Gastrocnemius medialis (tissue), 4 donors: ENCODE measurements at regions not wholly inside any gene's neighbourhood (a gene's known extent, or its start where the extent isn't known, plus 50 kb on each side); places are given as distances from the start of the nearest gene placed in this dataset.

Experiments
- POLR2A ChIP-seq, 2 donors: fragments of 450-650 bp; IDR thresholded peaks; one replicate each; pipeline ENCODE4 v1.6.1; 2017; ENCODE audit warnings: antibody characterized with exemption in 2 of 2, mild to moderate bottlenecking in 2 of 2, moderate library complexity in 2 of 2
- TF ChIP-seq, protein P1 (sequence below), 5 experiments: fragments of 450-650 bp in 3 of 5; fragments of 200-600 bp in 2 of 5; sonication (generic) in 2 of 5; IDR thresholded peaks in 4 of 5; conservative IDR thresholded peaks in 1 of 5; 1 replicate in 4 of 5; 2 replicates in 1 of 5; pipeline ENCODE4 v1.5.1; 2016 to 2019; ENCODE audit warnings: antibody characterized with exemption in 5 of 5, mild to moderate bottlenecking in 3 of 5, moderate library complexity in 3 of 5

DNA sequence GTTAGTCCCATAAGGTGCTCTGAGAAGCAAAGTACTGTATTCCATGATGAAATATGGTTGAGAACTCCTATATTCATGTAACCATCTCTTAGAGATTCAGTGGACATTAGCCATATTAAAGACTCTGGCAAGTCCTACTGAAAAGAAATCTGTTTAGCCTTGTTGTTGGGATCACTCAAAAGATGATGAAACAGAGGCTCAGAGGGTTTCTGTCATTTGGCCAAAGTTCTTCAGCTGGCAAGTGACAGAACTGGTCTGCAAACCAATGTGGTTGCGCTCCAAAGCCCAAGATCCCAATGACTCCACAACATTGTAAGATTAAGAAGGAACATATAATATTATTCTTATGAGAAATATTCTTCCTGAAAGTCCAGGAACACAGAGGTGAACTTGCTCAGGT, 462.9 kb downstream of the ACTL7B start:
- TF ChIP-seq, protein P1, sequence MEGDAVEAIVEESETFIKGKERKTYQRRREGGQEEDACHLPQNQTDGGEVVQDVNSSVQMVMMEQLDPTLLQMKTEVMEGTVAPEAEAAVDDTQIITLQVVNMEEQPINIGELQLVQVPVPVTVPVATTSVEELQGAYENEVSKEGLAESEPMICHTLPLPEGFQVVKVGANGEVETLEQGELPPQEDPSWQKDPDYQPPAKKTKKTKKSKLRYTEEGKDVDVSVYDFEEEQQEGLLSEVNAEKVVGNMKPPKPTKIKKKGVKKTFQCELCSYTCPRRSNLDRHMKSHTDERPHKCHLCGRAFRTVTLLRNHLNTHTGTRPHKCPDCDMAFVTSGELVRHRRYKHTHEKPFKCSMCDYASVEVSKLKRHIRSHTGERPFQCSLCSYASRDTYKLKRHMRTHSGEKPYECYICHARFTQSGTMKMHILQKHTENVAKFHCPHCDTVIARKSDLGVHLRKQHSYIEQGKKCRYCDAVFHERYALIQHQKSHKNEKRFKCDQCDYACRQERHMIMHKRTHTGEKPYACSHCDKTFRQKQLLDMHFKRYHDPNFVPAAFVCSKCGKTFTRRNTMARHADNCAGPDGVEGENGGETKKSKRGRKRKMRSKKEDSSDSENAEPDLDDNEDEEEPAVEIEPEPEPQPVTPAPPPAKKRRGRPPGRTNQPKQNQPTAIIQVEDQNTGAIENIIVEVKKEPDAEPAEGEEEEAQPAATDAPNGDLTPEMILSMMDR (IDR thresholded peaks at IDR 0.05 in 4 of 5, conservative IDR thresholded peaks at IDR 0.05 in 1 of 5): no peak
- no peak for TF ChIP-seq POLR2A (IDR thresholded peaks at IDR 0.05)
